Gastroesophageal sphincter (tissue), 4 donors: ENCODE measurements at regions not wholly inside any gene's neighbourhood (a gene's known extent, or its start where the extent isn't known, plus 50 kb on each side); places are given as distances from the start of the nearest gene placed in this dataset.

Source experiments
- ATAC-seq: fragments of 150-250 bp; one replicate; pipeline ENCODE4 v1.9.1; 2016; ENCODE audit warnings: mild to moderate bottlenecking, moderate library complexity
- H3K27ac ChIP-seq, 4 donors: fragments of 200-600 bp; sonication (generic) in 3 of 4; 1 replicate in 3 of 4; 2 replicates in 1 of 4; pipeline ENCODE4 v1.5.1; 2016 to 2019
- H3K27me3 ChIP-seq: fragments of 200-600 bp; sonication (generic); one replicate; pipeline ENCODE4 v1.5.1; 2019
- H3K36me3 ChIP-seq, 2 donors: fragments of 200-600 bp; sonication (generic); one replicate each; pipeline ENCODE4 v1.5.1; 2019; ENCODE audit warnings: control low read depth in 1 of 2
- H3K4me1 ChIP-seq, 3 donors: fragments of 200-600 bp; sonication (generic); 1 replicate in 2 of 3; 2 replicates in 1 of 3; pipeline ENCODE4 v1.5.1; 2016 to 2019; ENCODE audit warnings: control low read depth in 2 of 3
- H3K4me3 ChIP-seq, 2 donors: fragments of 200-600 bp; sonication (generic); one replicate each; pipeline ENCODE4 v1.5.1; 2019; ENCODE audit warnings: mild to moderate bottlenecking in 1 of 2, moderate library complexity in 1 of 2
- H3K9me3 ChIP-seq, 3 donors: fragments of 200-600 bp; sonication (generic); one replicate each; pipeline ENCODE4 v1.5.1; 2017 to 2019; ENCODE audit warnings: control low read depth in 2 of 3
- EP300 ChIP-seq: sonication (generic); formaldehyde crosslinking; IDR thresholded peaks from one replicate; pipeline ENCODE4 v1.6.1; 2017; ENCODE audit warnings: antibody characterized with exemption, mild to moderate bottlenecking
- POLR2A ChIP-seq, 2 donors: fragments of 450-650 bp; IDR thresholded peaks; one replicate each; pipeline ENCODE4 v1.6.1; 2017; ENCODE audit warnings: antibody characterized with exemption in 2 of 2, mild to moderate bottlenecking in 2 of 2, moderate library complexity in 1 of 2
- POLR2AphosphoS5 ChIP-seq: sonication (generic); formaldehyde crosslinking; IDR thresholded peaks from one replicate; pipeline ENCODE4 v1.6.1; 2017; ENCODE audit warnings: antibody characterized with exemption
- WGBS, 2 donors: methylation state at CpG; one replicate each; pipeline ENCODE4 v1.1.5; 2018; ENCODE audit warnings: low coverage in 1 of 2; 5-methylcytosine and 5-hydroxymethylcytosine counted together
- TF ChIP-seq, protein P1 (sequence below), 4 experiments: fragments of 200-600 bp in 2 of 4; fragments of 450-650 bp in 2 of 4; sonication (generic) in 1 of 4; IDR thresholded peaks; one replicate each; pipeline ENCODE4 v1.5.1; 2017 to 2019; ENCODE audit warnings: antibody characterized with exemption in 4 of 4, mild to moderate bottlenecking in 2 of 4, moderate library complexity in 2 of 4

DNA sequence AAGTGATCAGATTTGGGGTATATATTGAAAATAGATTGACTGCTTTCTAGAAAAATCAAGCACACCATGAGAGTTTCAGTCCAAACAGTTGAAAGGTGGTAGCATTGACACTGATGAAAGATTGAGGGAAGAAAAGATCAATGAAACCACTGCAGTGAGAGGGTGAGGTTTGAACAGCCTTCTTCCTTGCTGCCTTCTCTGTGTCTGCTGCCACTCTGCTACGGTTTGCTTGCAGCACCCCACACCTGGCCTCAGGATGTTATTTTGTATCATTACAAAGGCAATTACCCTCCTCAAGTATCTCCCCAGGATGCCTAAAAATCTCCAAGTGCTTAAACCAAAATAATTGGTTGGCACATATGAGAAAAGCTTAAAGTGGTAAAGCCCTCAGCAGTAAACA, 683.6 kb upstream of the ARPP21 start:
- H3K9me3 ChIP-seq = no peaks in the 10 kb centered on the region
- WGBS, 2 donors = 54 to 73% methylated on average over 1 of the region's 1 CpG
- no peaks in the 10 kb centered on the region for H3K4me1 ChIP-seq
- H3K27me3 ChIP-seq = no peaks in the 10 kb centered on the region
- ATAC-seq = no peak
- no peak overlapping the region for H3K27ac ChIP-seq
- no peak overlapping the region for H3K4me3 ChIP-seq
- H3K36me3 ChIP-seq = no peaks in the 10 kb centered on the region
- TF ChIP-seq EP300 = no peak
- TF ChIP-seq POLR2A (IDR thresholded peaks at IDR 0.05) = no peak
- TF ChIP-seq, protein P1, sequence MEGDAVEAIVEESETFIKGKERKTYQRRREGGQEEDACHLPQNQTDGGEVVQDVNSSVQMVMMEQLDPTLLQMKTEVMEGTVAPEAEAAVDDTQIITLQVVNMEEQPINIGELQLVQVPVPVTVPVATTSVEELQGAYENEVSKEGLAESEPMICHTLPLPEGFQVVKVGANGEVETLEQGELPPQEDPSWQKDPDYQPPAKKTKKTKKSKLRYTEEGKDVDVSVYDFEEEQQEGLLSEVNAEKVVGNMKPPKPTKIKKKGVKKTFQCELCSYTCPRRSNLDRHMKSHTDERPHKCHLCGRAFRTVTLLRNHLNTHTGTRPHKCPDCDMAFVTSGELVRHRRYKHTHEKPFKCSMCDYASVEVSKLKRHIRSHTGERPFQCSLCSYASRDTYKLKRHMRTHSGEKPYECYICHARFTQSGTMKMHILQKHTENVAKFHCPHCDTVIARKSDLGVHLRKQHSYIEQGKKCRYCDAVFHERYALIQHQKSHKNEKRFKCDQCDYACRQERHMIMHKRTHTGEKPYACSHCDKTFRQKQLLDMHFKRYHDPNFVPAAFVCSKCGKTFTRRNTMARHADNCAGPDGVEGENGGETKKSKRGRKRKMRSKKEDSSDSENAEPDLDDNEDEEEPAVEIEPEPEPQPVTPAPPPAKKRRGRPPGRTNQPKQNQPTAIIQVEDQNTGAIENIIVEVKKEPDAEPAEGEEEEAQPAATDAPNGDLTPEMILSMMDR (IDR thresholded peaks at IDR 0.05) = no peak
- TF ChIP-seq POLR2AphosphoS5 = no peak

DNA sequence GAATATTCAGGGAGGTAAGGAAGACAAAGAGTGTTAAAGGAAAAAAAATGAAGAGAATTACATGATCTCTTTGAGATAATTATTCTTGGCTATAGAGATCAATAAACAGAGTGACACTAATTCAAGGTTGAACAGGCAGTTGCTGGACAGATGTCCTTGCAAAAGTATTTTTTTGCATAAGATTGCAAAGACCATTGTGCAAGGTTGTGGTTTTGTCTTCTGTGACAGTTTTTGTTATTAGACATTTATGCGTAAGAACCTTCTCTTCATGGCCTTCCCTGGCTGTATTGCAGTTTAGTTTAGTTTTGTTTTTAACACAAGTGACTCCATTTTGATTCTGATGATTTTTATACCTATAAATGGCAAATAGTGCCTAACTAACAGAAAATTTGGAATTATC, 682.8 kb upstream of the ARPP21 start:
- Histone ChIP-seq H3K27ac (no peak overlapping the region), H3K27me3 (no peaks in the 10 kb centered on the region), H3K4me3 (no peak overlapping the region), H3K36me3 (no peaks in the 10 kb centered on the region), H3K4me1 (no peaks in the 10 kb centered on the region), H3K9me3 (no peaks in the 10 kb centered on the region)
- ATAC-seq = no peak
- 96 to 100% methylated on average over 1 of the region's 1 CpG for WGBS, 2 donors
- TF ChIP-seq, protein P1 (IDR thresholded peaks at IDR 0.05) = no peak
- TF ChIP-seq POLR2A (IDR thresholded peaks at IDR 0.05) (no peak), EP300 (no peak), POLR2AphosphoS5 (no peak)

DNA sequence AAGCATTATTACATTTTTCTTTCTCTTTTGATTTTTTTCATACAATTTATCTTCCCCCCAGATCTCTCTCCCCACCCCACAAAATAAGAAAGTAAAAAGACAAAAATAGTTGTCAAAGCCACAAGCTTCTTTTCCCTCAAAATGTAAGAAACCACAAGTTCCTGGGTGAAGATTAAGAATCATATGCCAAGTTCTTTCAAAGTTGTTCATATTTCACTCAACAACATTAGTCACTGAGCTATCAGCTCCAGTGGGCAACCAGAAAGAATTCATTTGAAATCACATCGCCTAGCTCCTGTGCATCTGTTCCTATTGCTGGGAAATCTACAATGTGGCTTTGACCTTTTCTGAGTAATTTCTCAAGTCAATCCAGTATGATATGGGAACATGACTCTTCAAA, 681.6 kb upstream of the ARPP21 start:
- Histone ChIP-seq H3K27me3 (no peaks in the 10 kb centered on the region), H3K4me3 (no peak overlapping the region), H3K36me3 (no peaks in the 10 kb centered on the region), H3K9me3 (no peaks in the 10 kb centered on the region), H3K27ac (no peak overlapping the region), H3K4me1 (no peaks in the 10 kb centered on the region)
- TF ChIP-seq POLR2AphosphoS5 = no peak
- TF ChIP-seq POLR2A (IDR thresholded peaks at IDR 0.05) = no peak
- TF ChIP-seq, protein P1 (IDR thresholded peaks at IDR 0.05) = no peak
- no peak for TF ChIP-seq EP300
- 89 to 100% methylated on average over 1 of the region's 1 CpG for WGBS, 2 donors
- ATAC-seq = no peak

DNA sequence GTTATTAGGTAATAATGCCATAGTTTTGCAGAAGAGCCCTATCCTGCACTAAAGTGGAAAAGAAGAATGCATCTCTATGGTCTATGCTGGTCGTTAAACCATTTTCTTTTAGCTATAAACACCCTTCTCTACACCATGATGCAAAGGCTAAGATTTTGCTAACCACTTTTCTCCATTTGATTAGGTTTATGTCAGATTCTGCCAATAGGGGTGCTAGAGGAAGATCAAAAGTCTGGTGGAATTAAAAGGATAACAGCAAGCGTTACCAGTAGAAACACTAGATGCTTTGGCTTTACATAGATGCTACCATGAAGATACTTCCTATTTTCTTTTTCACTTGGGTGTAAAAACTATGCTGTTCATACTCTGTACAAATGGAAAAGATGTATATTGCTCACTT, 669.8 kb upstream of the ARPP21 start:
- 88 to 94% methylated on average over 2 of the region's 2 CpGs for WGBS, 2 donors
- Histone ChIP-seq H3K27ac (no peak overlapping the region), H3K4me1 (no peaks in the 10 kb centered on the region), H3K27me3 (no peaks in the 10 kb centered on the region), H3K4me3 (no peak overlapping the region), H3K9me3 (no peaks in the 10 kb centered on the region), H3K36me3 (no peaks in the 10 kb centered on the region)
- no peak for TF ChIP-seq POLR2A (IDR thresholded peaks at IDR 0.05)
- no peak for TF ChIP-seq EP300
- TF ChIP-seq POLR2AphosphoS5 = no peak
- TF ChIP-seq, protein P1 (IDR thresholded peaks at IDR 0.05) = no peak
- no peak for ATAC-seq

DNA sequence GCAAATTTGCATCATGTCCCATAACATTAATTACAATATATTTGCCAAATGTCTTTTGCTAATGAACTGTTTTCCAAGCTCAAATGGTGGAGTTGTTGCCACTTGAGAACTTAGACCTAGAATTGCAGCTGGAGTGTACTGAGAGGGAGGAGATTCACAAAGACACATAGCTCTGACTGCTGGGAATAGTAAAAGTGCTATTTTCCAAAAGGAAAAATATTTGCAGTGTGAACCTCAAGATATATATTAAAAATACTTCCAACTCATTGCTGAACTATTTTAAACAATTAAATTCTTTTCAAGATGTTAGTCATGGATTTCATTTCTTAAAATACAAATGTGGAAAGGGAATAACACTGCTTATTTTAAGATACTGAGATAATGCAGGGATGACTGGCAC, 666.8 kb upstream of the ARPP21 start:
- H3K36me3 ChIP-seq = no peaks in the 10 kb centered on the region
- H3K4me1 ChIP-seq = no peaks in the 10 kb centered on the region
- H3K27ac ChIP-seq = no peak overlapping the region
- no peak for TF ChIP-seq POLR2A (IDR thresholded peaks at IDR 0.05)
- no peak for TF ChIP-seq POLR2AphosphoS5
- no peak overlapping the region for H3K4me3 ChIP-seq
- peaks cover 0 to 19% (median 0%) of the 10 kb centered on the region in 3 donors for H3K9me3 ChIP-seq
- no peaks in the 10 kb centered on the region for H3K27me3 ChIP-seq
- ATAC-seq = no peak

DNA sequence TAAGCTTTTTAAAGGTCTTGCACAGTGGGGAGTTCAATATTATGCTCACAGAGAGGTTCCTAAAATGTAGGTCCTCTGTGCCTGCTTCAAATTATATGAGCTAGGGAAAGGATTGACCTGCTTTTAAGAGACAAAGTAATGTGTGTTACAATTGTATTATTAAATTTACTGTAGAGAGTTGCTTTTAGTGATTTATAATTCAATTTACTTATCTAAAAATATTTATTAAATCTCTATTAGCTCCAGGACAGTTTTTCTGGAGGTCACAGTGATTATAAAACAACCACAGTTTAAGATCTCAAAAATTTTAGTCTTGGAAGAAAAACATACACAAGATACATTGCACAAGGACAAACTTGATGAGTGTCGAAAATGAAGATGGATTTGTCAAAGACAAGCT, 665.7 kb upstream of the ARPP21 start:
- Histone ChIP-seq H3K27me3 (no peaks in the 10 kb centered on the region), H3K4me1 (no peaks in the 10 kb centered on the region), H3K36me3 (no peaks in the 10 kb centered on the region), H3K9me3 (peaks cover 0 to 20% (median 0%) of the 10 kb centered on the region in 3 donors), H3K4me3 (no peak overlapping the region), H3K27ac (no peak overlapping the region)
- ATAC-seq = no peak
- no peak for TF ChIP-seq POLR2AphosphoS5
- TF ChIP-seq EP300 = no peak
- TF ChIP-seq POLR2A (IDR thresholded peaks at IDR 0.05) = no peak
- TF ChIP-seq, protein P1 (IDR thresholded peaks at IDR 0.05) = no peak
- WGBS, 2 donors = 87 to 95% methylated on average over 1 of the region's 1 CpG
